Keratinocyte (primary cell): ENCODE measurements at regions not wholly inside any gene's neighbourhood (a gene's known extent, or its start where the extent isn't known, plus 50 kb on each side); places are given as distances from the start of the nearest gene placed in this dataset.

ENCODE experiments used
- DNase-seq: peaks from one replicate; pipeline ENCODE4 v3.0.0-alpha.2; 2011; ENCODE audit warnings: low read depth, missing footprints, low spot score
- FAIRE-seq: peaks from 2 replicates; lab custom pipeline; 2011; peaks lifted over from hg19 to GRCh38; lab: Jason Lieb, UNC
- H2AFZ ChIP-seq: 2 replicates; pipeline ENCODE4 v1.6.0; 2012; ENCODE audit warnings: low read length, control low read depth, inconsistent platforms; ENCODE audit not compliant: control insufficient read depth
- H3K27ac ChIP-seq: 2 replicates; pipeline ENCODE4 v1.5.1; 2011; ENCODE audit warnings: low read length; ENCODE audit not compliant: control insufficient read depth, insufficient read depth
- H3K27me3 ChIP-seq: 3 replicates; pipeline ENCODE4 v1.6.0; 2011; ENCODE audit warnings: low read length; ENCODE audit not compliant: control insufficient read depth, insufficient read depth; ENCODE audit errors: extremely low read depth
- H3K36me3 ChIP-seq, 2 experiments: 2 replicates in 1 of 2; 3 replicates in 1 of 2; pipeline ENCODE4 v1.5.1; 2011; ENCODE audit warnings: low read length in 2 of 2, mild to moderate bottlenecking in 1 of 2; ENCODE audit not compliant: control insufficient read depth in 2 of 2, insufficient read depth in 2 of 2; ENCODE audit errors: extremely low read depth in 1 of 2
- H3K4me1 ChIP-seq: 3 replicates; pipeline ENCODE4 v1.5.1; 2011; ENCODE audit warnings: low read length; ENCODE audit not compliant: control insufficient read depth, insufficient read depth; ENCODE audit errors: extremely low read depth
- H3K4me2 ChIP-seq: 3 replicates; pipeline ENCODE4 v1.6.0; 2011; ENCODE audit warnings: low read depth, low read length; ENCODE audit not compliant: control insufficient read depth, insufficient read depth; ENCODE audit errors: extremely low read depth
- H3K4me3 ChIP-seq, 3 experiments: fragments of 200-600 bp in 1 of 3; sonication (generic) in 1 of 3; 2 replicates in 2 of 3; 3 replicates in 1 of 3; pipeline ENCODE4 v1.5.1; 2011 to 2016; ENCODE audit warnings: low read length in 3 of 3, mild to moderate bottlenecking in 3 of 3, control low read depth in 2 of 3, inconsistent platforms in 1 of 3, low read depth in 1 of 3, mixed read lengths in 1 of 3, mixed run types in 1 of 3, moderate library complexity in 1 of 3; ENCODE audit not compliant: control insufficient read depth in 2 of 3, insufficient read depth in 2 of 3; ENCODE audit errors: extremely low read depth in 1 of 3
- H3K79me2 ChIP-seq: 2 replicates; pipeline ENCODE4 v1.6.0; 2012; ENCODE audit warnings: low read length; ENCODE audit not compliant: control insufficient read depth, insufficient read depth
- H3K9ac ChIP-seq: 3 replicates; pipeline ENCODE4 v1.6.0; 2011; ENCODE audit warnings: low read length; ENCODE audit not compliant: control insufficient read depth, insufficient read depth; ENCODE audit errors: extremely low read depth
- H3K9me1 ChIP-seq: 3 replicates; pipeline ENCODE4 v1.6.0; 2011; ENCODE audit warnings: low read length; ENCODE audit not compliant: control insufficient read depth, insufficient read depth; ENCODE audit errors: extremely low read depth
- H3K9me3 ChIP-seq: 2 replicates; pipeline ENCODE4 v1.5.1; 2012; ENCODE audit warnings: low read depth, low read length; ENCODE audit not compliant: control insufficient read depth
- H4K20me1 ChIP-seq: 3 replicates; pipeline ENCODE4 v1.6.0; 2011; ENCODE audit warnings: low read length; ENCODE audit not compliant: control insufficient read depth, insufficient read depth; ENCODE audit errors: extremely low read depth
- EZH2 ChIP-seq: IDR thresholded peaks from one replicate; pipeline ENCODE4 v1.6.1; 2012; ENCODE audit warnings: inconsistent platforms, mild to moderate bottlenecking, low read length, moderate library complexity
- dilution Hi-C: fragments of 300-500 bp; cut with MboI; formaldehyde crosslinking; loops from one replicate; pipeline ENCODE4 v1.7.0; 2020; ENCODE audit warnings: low sequenced_read_pairs; ENCODE audit not compliant: extremely low pct_ligation_motif_present
- TF ChIP-seq, protein P1 (sequence below), 3 experiments: IDR thresholded peaks in 1 of 3; conservative IDR thresholded peaks in 1 of 3; optimal IDR thresholded peaks in 1 of 3; 2 replicates in 2 of 3; 3 replicates in 1 of 3; pipeline versions ENCODE3 to v1.5.1; 2011; ENCODE audit warnings: low read length in 3 of 3, mild to moderate bottlenecking in 3 of 3, moderate library complexity in 2 of 3, control low read depth in 1 of 3, inconsistent platforms in 1 of 3; ENCODE audit not compliant: insufficient read depth in 2 of 3; ENCODE audit errors: extremely low read depth in 1 of 3

DNA sequence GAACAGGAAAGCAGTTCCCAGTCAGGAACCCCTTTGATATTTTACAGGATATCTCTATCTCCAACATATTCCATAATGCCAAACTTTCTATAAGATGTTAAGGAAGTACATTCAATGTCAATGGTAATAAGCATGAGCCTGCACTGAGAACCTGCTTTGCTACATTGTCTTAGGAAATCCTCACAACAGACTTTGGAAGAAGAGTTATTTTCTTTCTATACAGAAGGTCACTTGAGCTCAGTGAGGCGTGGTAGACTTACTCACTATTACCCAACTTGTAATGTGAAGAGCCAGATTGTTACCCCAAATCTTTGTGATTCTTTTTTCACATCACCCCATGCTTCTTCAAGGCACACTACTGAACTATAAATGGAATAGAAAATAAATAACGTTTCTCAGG, 435.9 kb downstream of the DNAH5 start:
- TF ChIP-seq, protein P1, sequence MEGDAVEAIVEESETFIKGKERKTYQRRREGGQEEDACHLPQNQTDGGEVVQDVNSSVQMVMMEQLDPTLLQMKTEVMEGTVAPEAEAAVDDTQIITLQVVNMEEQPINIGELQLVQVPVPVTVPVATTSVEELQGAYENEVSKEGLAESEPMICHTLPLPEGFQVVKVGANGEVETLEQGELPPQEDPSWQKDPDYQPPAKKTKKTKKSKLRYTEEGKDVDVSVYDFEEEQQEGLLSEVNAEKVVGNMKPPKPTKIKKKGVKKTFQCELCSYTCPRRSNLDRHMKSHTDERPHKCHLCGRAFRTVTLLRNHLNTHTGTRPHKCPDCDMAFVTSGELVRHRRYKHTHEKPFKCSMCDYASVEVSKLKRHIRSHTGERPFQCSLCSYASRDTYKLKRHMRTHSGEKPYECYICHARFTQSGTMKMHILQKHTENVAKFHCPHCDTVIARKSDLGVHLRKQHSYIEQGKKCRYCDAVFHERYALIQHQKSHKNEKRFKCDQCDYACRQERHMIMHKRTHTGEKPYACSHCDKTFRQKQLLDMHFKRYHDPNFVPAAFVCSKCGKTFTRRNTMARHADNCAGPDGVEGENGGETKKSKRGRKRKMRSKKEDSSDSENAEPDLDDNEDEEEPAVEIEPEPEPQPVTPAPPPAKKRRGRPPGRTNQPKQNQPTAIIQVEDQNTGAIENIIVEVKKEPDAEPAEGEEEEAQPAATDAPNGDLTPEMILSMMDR (optimal IDR thresholded peaks at IDR 0.05 in 1 of 3, IDR thresholded peaks at IDR 0.05 in 1 of 3, conservative IDR thresholded peaks at IDR 0.05 in 1 of 3; ENCODE audit: extremely low read depth in 1 of 3, insufficient read depth in 2 of 3, low read length in 3 of 3): no peak
- TF ChIP-seq EZH2: no peak

DNA sequence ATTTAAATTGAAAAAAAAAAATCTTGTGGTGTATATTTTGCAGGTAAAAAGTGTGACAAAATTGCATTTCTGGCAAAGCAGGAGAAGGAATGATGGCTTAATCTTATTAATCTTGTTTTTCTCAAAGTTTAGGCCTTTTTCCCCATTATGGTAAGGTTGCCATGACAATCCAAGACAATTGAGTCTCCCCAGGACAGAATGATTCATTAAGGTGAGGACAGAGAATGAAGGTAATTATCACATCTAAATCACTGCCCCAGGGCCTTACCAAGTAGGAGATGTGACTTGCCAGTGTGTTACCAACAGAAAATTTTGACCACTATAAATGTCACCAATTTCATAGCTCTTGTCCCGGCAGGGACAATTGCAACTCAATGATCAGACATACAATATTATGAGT, 439.2 kb downstream of the DNAH5 start:
- no peak for DNase-seq

More for the DNA sequence above, 435.9 kb downstream of the DNAH5 start:
- H3K4me1 ChIP-seq: peaks cover 12% of the 10 kb centered on the region
- H3K9me1 ChIP-seq: no peaks in the 10 kb centered on the region
- no peak overlapping the region for H3K4me2 ChIP-seq
- no peak overlapping the region for H3K27ac ChIP-seq
- FAIRE-seq: no peak
- H3K9ac ChIP-seq: no peak overlapping the region
- H3K4me3 ChIP-seq: no peak overlapping the region
- dilution Hi-C loops: loop anchor here (25.0 kb wide), 1 partner anchor 454 kb away; no protein-coding TSS in a partner anchor
- no peak for DNase-seq
- H3K79me2 ChIP-seq: no peaks in the 10 kb centered on the region
- no peak overlapping the region for H2AFZ ChIP-seq
- H3K27me3 ChIP-seq: no peaks in the 10 kb centered on the region
- H4K20me1 ChIP-seq: no peaks in the 10 kb centered on the region
- no peaks in the 10 kb centered on the region for H3K36me3 ChIP-seq
- no peaks in the 10 kb centered on the region for H3K9me3 ChIP-seq

More for the DNA sequence above, 439.2 kb downstream of the DNAH5 start:
- Histone ChIP-seq H3K27ac (no peak overlapping the region), H3K4me2 (no peak overlapping the region), H3K27me3 (no peaks in the 10 kb centered on the region), H3K79me2 (no peaks in the 10 kb centered on the region), H2AFZ (no peak overlapping the region), H3K9me1 (no peaks in the 10 kb centered on the region), H3K36me3 (no peaks in the 10 kb centered on the region), H3K9me3 (no peaks in the 10 kb centered on the region), H4K20me1 (no peaks in the 10 kb centered on the region), H3K9ac (no peak overlapping the region), H3K4me1 (peaks cover 3% of the 10 kb centered on the region), H3K4me3 (no peak overlapping the region)
- TF ChIP-seq, protein P1 (optimal IDR thresholded peaks at IDR 0.05 in 1 of 3, IDR thresholded peaks at IDR 0.05 in 1 of 3, conservative IDR thresholded peaks at IDR 0.05 in 1 of 3; ENCODE audit: extremely low read depth in 1 of 3, insufficient read depth in 2 of 3, low read length in 3 of 3): no peak
- TF ChIP-seq EZH2: no peak
- no peak for FAIRE-seq
- dilution Hi-C loops: loop anchor here (25.0 kb wide), 1 partner anchor 457 kb away; no protein-coding TSS in a partner anchor
